ENCODE measurements at regions not wholly inside any gene's neighbourhood (a gene's known extent, or its start where the extent isn't known, plus 50 kb on each side); places are given as distances from the start of the nearest gene placed in this dataset.
A peak's percentile ranks its signal among the peaks of the same experiment; 100 is the strongest.

- no peak for DNase-seq (ENCODE audit: extremely low read depth, low read depth)
Observed at GRCh38 chr4:4664234-4664633, 122.4 kb upstream of the STX18 start.

GRCh38 chr4:4663028-4663427, 121.2 kb upstream of the STX18 start:
- no peak for TF ChIP-seq CTCF (IDR thresholded peaks at IDR 0.05; ENCODE audit: low read depth, low read length)
- DNase-seq (ENCODE audit: extremely low read depth, low read depth) = no peak

More at GRCh38 chr4:4664234-4664633, 122.4 kb upstream of the STX18 start:
- TF ChIP-seq CTCF (IDR thresholded peaks at IDR 0.05; ENCODE audit: low read depth, low read length) = no peak

GRCh38 chr4:4662230-4662629, 120.4 kb upstream of the STX18 start:
- no peak for TF ChIP-seq CTCF (IDR thresholded peaks at IDR 0.05; ENCODE audit: low read depth, low read length)
- DNase-seq (ENCODE audit: extremely low read depth, low read depth) = no peak

- peak; percentile 63 for DNase-seq (ENCODE audit: extremely low read depth, low read depth)
Observed at GRCh38 chr4:4659871-4660651, 118.2 kb upstream of the STX18 start.

GRCh38 chr4:4658052-4658451, 116.2 kb upstream of the STX18 start:
- no peak for TF ChIP-seq CTCF (IDR thresholded peaks at IDR 0.05; ENCODE audit: low read depth, low read length)
- no peak for DNase-seq (ENCODE audit: extremely low read depth, low read depth)

More at GRCh38 chr4:4659871-4660651, 118.2 kb upstream of the STX18 start:
- TF ChIP-seq CTCF (IDR thresholded peaks at IDR 0.05; ENCODE audit: low read depth, low read length) = no peak

GRCh38 chr4:4656977-4657376, 115.1 kb upstream of the STX18 start:
- no peak for TF ChIP-seq CTCF (IDR thresholded peaks at IDR 0.05; ENCODE audit: low read depth, low read length)
- no peak for DNase-seq (ENCODE audit: extremely low read depth, low read depth)

DNA sequence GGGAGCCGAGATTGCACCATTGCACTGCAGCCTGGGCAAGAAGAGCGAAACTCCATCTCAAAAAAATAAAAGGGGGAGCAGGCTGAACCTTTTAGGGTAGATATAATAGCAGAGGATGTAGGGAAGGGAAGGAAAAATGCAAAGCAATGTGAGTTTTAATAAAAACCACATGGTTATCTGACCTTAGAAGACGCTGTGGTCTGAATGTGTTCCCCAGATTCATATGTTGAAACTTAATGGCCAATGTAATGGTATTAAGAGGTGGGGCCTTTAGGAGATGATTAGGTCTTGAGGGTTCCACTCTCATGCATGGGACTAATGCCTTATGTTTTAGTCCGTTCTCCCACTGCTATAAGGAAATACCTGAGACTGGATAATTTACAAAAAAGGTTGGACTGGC, 114.1 kb upstream of the STX18 start:
- TF ChIP-seq CTCF (IDR thresholded peaks at IDR 0.05; ENCODE audit: low read depth, low read length) = no peak
- no peak for DNase-seq (ENCODE audit: extremely low read depth, low read depth)
